ENCODE measurements at regions not wholly inside any gene's neighbourhood (a gene's known extent, or its start where the extent isn't known, plus 50 kb on each side); places are given as distances from the start of the nearest gene placed in this dataset.
"Not testable (repeated sequence)": the region's sequence is repeated elsewhere in the genome, so short reads cannot be mapped to it uniquely, and the experiment has no call there.

GRCh38 chr5:5780253-5780652 is 357.8 kb downstream of the ICE1 start:
- DNase-seq = peak; percentile 22

- no peak for DNase-seq
Observed at GRCh38 chr5:5777013-5777412, 354.5 kb downstream of the ICE1 start.

GRCh38 chr5:5772202-5772601 is 349.7 kb downstream of the ICE1 start:
- no peak for DNase-seq

- DNase-seq = no peak
Observed at GRCh38 chr5:5770825-5771224, 348.3 kb downstream of the ICE1 start.

- no peak for DNase-seq
Observed at GRCh38 chr5:5767286-5767928, 344.9 kb downstream of the ICE1 start.

- DNase-seq = no peak
Observed at GRCh38 chr5:5765066-5765850, 342.8 kb downstream of the ICE1 start.

GRCh38 chr5:5764246-5764645 is 341.8 kb downstream of the ICE1 start:
- no peak for DNase-seq

GRCh38 chr5:5756762-5757161 is 334.3 kb downstream of the ICE1 start:
- DNase-seq = no peak

- no peak for DNase-seq
Observed at GRCh38 chr5:5755888-5756287, 333.4 kb downstream of the ICE1 start.

- no peak for DNase-seq
Observed at GRCh38 chr5:5752844-5753243, 330.4 kb downstream of the ICE1 start.

- DNase-seq = peak; percentile 27
Observed at GRCh38 chr5:5751987-5752386, 329.5 kb downstream of the ICE1 start.

- DNase-seq = no peak
Observed at GRCh38 chr5:5751498-5751897, 329.0 kb downstream of the ICE1 start.

GRCh38 chr5:5741418-5741817 is 318.9 kb downstream of the ICE1 start:
- no peak for DNase-seq

GRCh38 chr5:5739490-5739945 is 317.0 kb downstream of the ICE1 start:
- no peak for DNase-seq

GRCh38 chr5:5738797-5739489 is 316.5 kb downstream of the ICE1 start:
- DNase-seq = no peak

GRCh38 chr5:5736007-5736406 is 313.5 kb downstream of the ICE1 start:
- DNase-seq = no peak

- DNase-seq = not testable (repeated sequence)
Observed at GRCh38 chr5:5733058-5733457, 310.6 kb downstream of the ICE1 start.

- peak; percentile 45 for DNase-seq
Observed at GRCh38 chr5:5726401-5726800, 303.9 kb downstream of the ICE1 start.

- DNase-seq = no peak
Observed at GRCh38 chr5:5721881-5722280, 299.4 kb downstream of the ICE1 start.

- peak; percentile 74 for DNase-seq
Observed at GRCh38 chr5:5719292-5719691, 296.8 kb downstream of the ICE1 start.

GRCh38 chr5:5716665-5717064 is 294.2 kb downstream of the ICE1 start:
- no peak for DNase-seq

- DNase-seq = no peak
Observed at GRCh38 chr5:5711592-5711991, 289.1 kb downstream of the ICE1 start.

- DNase-seq = no peak
Observed at GRCh38 chr5:5711112-5711511, 288.6 kb downstream of the ICE1 start.

GRCh38 chr5:5710471-5710870 is 288.0 kb downstream of the ICE1 start:
- no peak for DNase-seq
